Right atrium auricular region (tissue), 2 donors: ENCODE measurements at regions not wholly inside any gene's neighbourhood (a gene's known extent, or its start where the extent isn't known, plus 50 kb on each side); places are given as distances from the start of the nearest gene placed in this dataset.

Experiments used
- DNase-seq: peaks from one replicate; pipeline ENCODE4 v3.0.0-alpha.2; 2019; ENCODE audit warnings: low spot score
- H3K27ac ChIP-seq, 2 donors: fragments of 200-600 bp; sonication (generic); 1 replicate in 1 of 2; 2 replicates in 1 of 2; pipeline ENCODE4 v1.5.1; 2016 to 2019
- H3K27me3 ChIP-seq, 2 donors: fragments of 200-600 bp; sonication (generic); one replicate each; pipeline versions ENCODE4 v1.5.1 to v1.6.0; 2017 to 2019
- H3K36me3 ChIP-seq: fragments of 200-600 bp; sonication (generic); one replicate; pipeline ENCODE4 v1.5.1; 2016
- H3K4me1 ChIP-seq, 2 donors: fragments of 200-600 bp; sonication (generic); one replicate each; pipeline versions ENCODE4 v1.5.1 to v1.6.0; 2017 to 2019
- H3K4me3 ChIP-seq, 2 donors: fragments of 200-600 bp; sonication (generic); 1 replicate in 1 of 2; 2 replicates in 1 of 2; pipeline ENCODE4 v1.5.1; 2017 to 2019; ENCODE audit warnings: mild to moderate bottlenecking in 1 of 2, moderate library complexity in 1 of 2
- H3K9me3 ChIP-seq, 2 donors: fragments of 200-600 bp; sonication (generic); one replicate each; pipeline ENCODE4 v1.5.1; 2019
- TF ChIP-seq, protein P1 (sequence below), 2 donors: fragments of 200-600 bp; sonication (generic); IDR thresholded peaks; one replicate each; pipeline ENCODE4 v1.5.1; 2019; ENCODE audit warnings: antibody characterized with exemption in 2 of 2

DNA sequence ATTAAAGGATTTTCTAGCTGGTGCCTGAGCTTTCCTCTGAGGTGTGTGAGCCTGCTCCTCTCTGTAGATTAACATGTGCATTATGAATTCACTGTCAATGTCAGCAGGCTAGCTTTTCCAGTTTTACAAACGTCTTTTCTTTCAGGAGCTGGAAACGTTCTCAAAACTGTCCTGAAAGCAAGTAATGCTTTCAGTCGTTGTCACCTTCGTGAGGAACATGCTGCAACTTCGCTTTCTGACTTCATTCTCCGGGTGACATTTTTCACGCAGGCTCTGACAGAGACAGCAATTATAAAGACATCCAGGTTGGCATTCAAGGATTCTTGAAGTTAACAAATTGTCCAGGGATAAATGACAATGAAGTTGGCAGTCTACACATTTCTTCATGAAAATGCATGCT is 671.5 kb downstream of the DHX35 start:
- Histone ChIP-seq H3K9me3 (no peaks in the 10 kb centered on the region), H3K4me1 (no peaks in the 10 kb centered on the region), H3K27me3 (no peaks in the 10 kb centered on the region), H3K4me3 (no peak overlapping the region), H3K27ac (no peak overlapping the region), H3K36me3 (no peaks in the 10 kb centered on the region)
- TF ChIP-seq, protein P1, sequence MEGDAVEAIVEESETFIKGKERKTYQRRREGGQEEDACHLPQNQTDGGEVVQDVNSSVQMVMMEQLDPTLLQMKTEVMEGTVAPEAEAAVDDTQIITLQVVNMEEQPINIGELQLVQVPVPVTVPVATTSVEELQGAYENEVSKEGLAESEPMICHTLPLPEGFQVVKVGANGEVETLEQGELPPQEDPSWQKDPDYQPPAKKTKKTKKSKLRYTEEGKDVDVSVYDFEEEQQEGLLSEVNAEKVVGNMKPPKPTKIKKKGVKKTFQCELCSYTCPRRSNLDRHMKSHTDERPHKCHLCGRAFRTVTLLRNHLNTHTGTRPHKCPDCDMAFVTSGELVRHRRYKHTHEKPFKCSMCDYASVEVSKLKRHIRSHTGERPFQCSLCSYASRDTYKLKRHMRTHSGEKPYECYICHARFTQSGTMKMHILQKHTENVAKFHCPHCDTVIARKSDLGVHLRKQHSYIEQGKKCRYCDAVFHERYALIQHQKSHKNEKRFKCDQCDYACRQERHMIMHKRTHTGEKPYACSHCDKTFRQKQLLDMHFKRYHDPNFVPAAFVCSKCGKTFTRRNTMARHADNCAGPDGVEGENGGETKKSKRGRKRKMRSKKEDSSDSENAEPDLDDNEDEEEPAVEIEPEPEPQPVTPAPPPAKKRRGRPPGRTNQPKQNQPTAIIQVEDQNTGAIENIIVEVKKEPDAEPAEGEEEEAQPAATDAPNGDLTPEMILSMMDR (IDR thresholded peaks at IDR 0.05) = no peak
- no peak for DNase-seq

DNA sequence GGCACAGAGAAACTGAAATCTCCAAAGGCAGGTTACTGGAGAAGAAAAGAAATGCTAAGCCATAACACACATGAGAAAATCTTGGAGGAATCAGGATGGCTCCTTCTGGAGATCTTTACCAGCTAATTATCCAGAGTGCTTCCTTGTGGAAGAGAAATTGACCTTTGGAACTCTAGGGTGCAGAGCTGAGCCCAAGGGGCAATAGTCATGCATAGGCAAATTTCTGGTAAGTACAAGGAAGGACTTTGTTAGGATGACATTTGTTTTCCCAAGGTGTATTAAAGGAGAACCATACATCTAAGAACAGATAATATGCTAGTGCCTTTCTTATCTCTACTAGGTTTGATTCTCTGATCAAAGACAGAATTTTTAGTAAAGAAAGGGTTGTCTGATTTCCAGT is 670.6 kb downstream of the DHX35 start:
- Histone ChIP-seq H3K36me3 (no peaks in the 10 kb centered on the region), H3K27ac (no peak overlapping the region), H3K9me3 (no peaks in the 10 kb centered on the region), H3K4me1 (no peaks in the 10 kb centered on the region), H3K4me3 (no peak overlapping the region), H3K27me3 (no peaks in the 10 kb centered on the region)
- TF ChIP-seq, protein P1 (IDR thresholded peaks at IDR 0.05) = no peak
- no peak for DNase-seq

DNA sequence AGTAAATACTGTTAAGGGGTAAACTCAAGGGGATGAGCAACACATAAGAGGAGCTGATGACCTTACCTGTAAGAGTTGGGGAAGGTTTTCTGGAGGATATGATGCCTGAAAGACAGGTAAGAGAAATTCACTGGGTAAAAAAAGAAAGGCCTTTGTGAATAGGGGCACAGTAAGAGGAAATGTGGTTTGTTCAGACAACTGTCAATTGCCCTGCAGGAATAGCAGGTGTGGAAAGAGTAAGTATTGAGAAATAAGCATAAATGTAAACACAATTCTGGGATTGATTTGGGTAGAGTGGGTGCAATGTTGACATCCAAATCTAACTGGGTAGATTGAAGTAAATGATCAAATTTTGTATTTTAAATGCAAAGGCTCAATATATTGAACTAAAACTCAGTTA is 670.0 kb downstream of the DHX35 start:
- DNase-seq = no peak
- H3K4me1 ChIP-seq = no peaks in the 10 kb centered on the region
- no peak overlapping the region for H3K4me3 ChIP-seq
- H3K27me3 ChIP-seq = no peaks in the 10 kb centered on the region
- no peaks in the 10 kb centered on the region for H3K36me3 ChIP-seq
- H3K27ac ChIP-seq = no peak overlapping the region
- no peaks in the 10 kb centered on the region for H3K9me3 ChIP-seq
- TF ChIP-seq, protein P1 (IDR thresholded peaks at IDR 0.05) = no peak

DNA sequence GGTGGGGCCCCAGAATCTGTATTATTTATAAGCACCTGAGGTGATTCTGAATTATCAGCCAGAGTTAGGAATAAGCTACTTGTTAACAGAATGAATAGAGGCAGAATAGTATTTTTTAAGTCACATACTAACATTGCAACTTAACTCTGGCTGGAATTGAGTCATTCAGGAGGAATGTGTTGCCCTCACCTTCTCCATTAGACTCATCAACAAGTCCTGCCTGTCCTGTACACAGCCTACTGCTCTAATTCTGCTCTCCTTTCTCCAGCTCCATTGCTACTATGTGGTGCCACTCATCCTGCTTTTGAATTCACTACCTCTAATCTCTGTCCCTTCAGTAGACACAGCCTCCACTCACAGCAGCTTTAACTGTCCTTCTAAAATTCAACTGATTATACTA is 669.4 kb downstream of the DHX35 start:
- no peaks in the 10 kb centered on the region for H3K36me3 ChIP-seq

DNA sequence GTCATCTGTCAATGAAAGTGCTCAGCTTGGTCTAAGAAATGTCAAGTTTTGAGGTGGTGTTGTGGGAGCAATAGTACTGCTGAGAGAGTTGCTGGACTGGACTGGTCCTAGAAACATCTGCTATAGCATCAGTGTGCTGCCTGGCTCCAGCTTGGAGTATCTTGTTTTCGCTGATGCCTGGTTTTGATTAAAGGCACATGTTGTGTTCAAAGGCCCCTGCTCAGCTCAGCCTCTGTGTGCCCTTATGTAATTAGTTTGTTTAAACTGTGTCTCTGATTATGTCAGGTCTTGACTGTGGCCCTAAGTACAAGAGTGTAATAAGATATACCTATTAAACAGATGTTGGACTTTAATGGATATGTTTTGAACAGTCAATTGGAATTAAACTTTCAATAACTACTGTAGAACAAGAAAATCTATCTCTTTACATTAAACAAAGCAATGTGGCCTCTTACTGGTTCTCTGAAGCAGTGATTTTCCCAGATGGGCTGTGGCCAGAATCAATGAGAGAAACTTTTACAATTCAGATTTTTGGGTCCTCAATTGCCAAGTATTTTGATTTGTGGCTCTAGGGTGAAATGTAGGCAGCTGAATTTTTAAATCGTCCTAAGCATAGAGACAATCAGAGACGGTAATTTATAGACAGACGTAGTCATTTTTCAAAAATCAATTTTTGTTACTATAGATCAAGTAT is 668.2 kb downstream of the DHX35 start:
- TF ChIP-seq, protein P1 (IDR thresholded peaks at IDR 0.05) = no peak
- Histone ChIP-seq H3K4me3 (no peak overlapping the region), H3K27me3 (no peaks in the 10 kb centered on the region), H3K36me3 (no peaks in the 10 kb centered on the region), H3K4me1 (no peaks in the 10 kb centered on the region), H3K9me3 (no peaks in the 10 kb centered on the region), H3K27ac (no peak overlapping the region)
- DNase-seq = no peak

More for the DNA sequence above, 669.4 kb downstream of the DHX35 start:
- H3K4me1 ChIP-seq = no peaks in the 10 kb centered on the region
- H3K9me3 ChIP-seq = no peaks in the 10 kb centered on the region
- H3K4me3 ChIP-seq = no peak overlapping the region
- no peak overlapping the region for H3K27ac ChIP-seq
- TF ChIP-seq, protein P1 (IDR thresholded peaks at IDR 0.05) = no peak
- no peaks in the 10 kb centered on the region for H3K27me3 ChIP-seq
- no peak for DNase-seq

DNA sequence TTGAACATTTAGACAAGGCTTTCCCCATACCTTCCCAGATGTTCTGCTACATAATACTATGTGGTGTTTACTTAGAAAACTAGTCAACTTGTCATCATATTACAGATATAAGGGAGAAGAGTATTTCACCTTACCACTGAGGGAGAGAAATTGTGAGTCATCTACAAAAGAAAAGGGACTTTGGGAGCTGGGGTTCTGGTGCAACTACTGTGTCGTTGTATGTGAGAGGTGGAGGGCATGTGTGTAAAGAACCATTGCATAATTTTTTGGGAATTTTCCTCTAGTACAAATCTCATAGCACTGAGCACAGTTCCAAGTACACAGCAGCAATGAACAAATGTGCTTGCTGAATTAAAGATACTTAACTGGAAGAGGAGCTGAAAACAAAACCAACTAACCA is 665.6 kb downstream of the DHX35 start:
- H3K4me3 ChIP-seq = no peak overlapping the region
- no peak for DNase-seq
- H3K27me3 ChIP-seq = no peaks in the 10 kb centered on the region
- H3K9me3 ChIP-seq = no peaks in the 10 kb centered on the region
- H3K36me3 ChIP-seq = no peaks in the 10 kb centered on the region
- no peaks in the 10 kb centered on the region for H3K4me1 ChIP-seq
- TF ChIP-seq, protein P1 (IDR thresholded peaks at IDR 0.05) = no peak
- H3K27ac ChIP-seq = no peak overlapping the region
